HepG2 (cell line): ENCODE measurements at regions not wholly inside any gene's neighbourhood (a gene's known extent, or its start where the extent isn't known, plus 50 kb on each side); places are given as distances from the start of the nearest gene placed in this dataset.

ENCODE experiments used
- ATAC-seq: fragments of 200-7000 bp; cut with Tn5 transposase; 3 replicates; pipeline ENCODE4 v1.9.1; 2020; ENCODE audit warnings: mild to moderate bottlenecking, moderate library complexity
- BruUV-seq: library from RNA; stranded (reverse); fragments of 400-500 nt; replicated peaks from 2 replicates; lab custom pipeline; 2021; lab: Mats Ljungman, UMichigan
- CTCF ChIA-PET: fragments of 300-600 bp; formaldehyde crosslinking; extraction: SDS; loops from one replicate; lab custom pipeline; 2021; ENCODE audit warnings: low total read pairs, inconsistent platforms, low intra/inter-chr PET ratio; lab: Yijun Ruan, JAX
- POLR2A ChIA-PET: fragments of 350-600 bp; sonication (Branson Sonifier 250); formaldehyde crosslinking; loops from one replicate; lab custom pipeline; 2020; ENCODE audit warnings: antibody characterized with exemption, inconsistent platforms; lab: Yijun Ruan, JAX
- DNase-seq: peaks from one replicate; pipeline ENCODE4 v3.0.0-alpha.2; 2015; ENCODE audit warnings: low spot score
- FAIRE-seq: peaks from 3 replicates; lab custom pipeline; 2011; peaks lifted over from hg19 to GRCh38; lab: Jason Lieb, UNC
- H2AFZ ChIP-seq: one replicate; pipeline ENCODE4 v1.6.1; 2011; ENCODE audit warnings: low read length, inconsistent platforms
- H3K27ac ChIP-seq: fragments of 300-600 bp; 3 replicates; pipeline ENCODE4 v1.8.0; 2011; ENCODE audit warnings: mixed run types, mild to moderate bottlenecking, mixed read lengths, low read length, inconsistent platforms; ENCODE audit not compliant: insufficient read depth; ENCODE audit errors: extremely low read length
- H3K27me3 ChIP-seq, 2 experiments: fragments of 200-600 bp in 1 of 2; 2 replicates in 1 of 2; 3 replicates in 1 of 2; pipeline versions ENCODE4 v1.6.0 to v1.8.0; 2011; ENCODE audit warnings: low read length in 2 of 2, mild to moderate bottlenecking in 2 of 2, moderate library complexity in 2 of 2, inconsistent platforms in 1 of 2; ENCODE audit not compliant: insufficient read depth in 2 of 2, control insufficient read depth in 1 of 2
- H3K36me3 ChIP-seq, 2 experiments: fragments of 200-600 bp in 1 of 2; replicated peaks in 1 of 2; 2 replicates in 1 of 2; 3 replicates in 1 of 2; pipeline versions ENCODE4 v1.5.1 to v1.8.0; 2011; ENCODE audit warnings: low read length in 2 of 2, inconsistent platforms in 1 of 2; ENCODE audit not compliant: insufficient read depth in 2 of 2, control insufficient read depth in 1 of 2
- H3K4me1 ChIP-seq: 2 replicates; pipeline ENCODE4 v1.5.1; 2012; ENCODE audit warnings: low read length, inconsistent platforms; ENCODE audit not compliant: insufficient read depth
- H3K4me2 ChIP-seq: 2 replicates; pipeline ENCODE4 v1.6.0; 2011; ENCODE audit warnings: low read depth, low read length, inconsistent platforms
- H3K4me3 ChIP-seq, 3 experiments: fragments of 200-600 bp in 1 of 3; sonication (generic), shearing (Covaris generic) in 1 of 3; replicated peaks in 1 of 3; 2 replicates each; pipeline ENCODE4 v1.5.1; 2011 to 2016; ENCODE audit warnings: low read length in 3 of 3, inconsistent platforms in 2 of 3, low read depth in 2 of 3, mild to moderate bottlenecking in 2 of 3, control low read depth in 1 of 3, mixed read lengths in 1 of 3; ENCODE audit not compliant: insufficient read depth in 1 of 3
- H3K79me2 ChIP-seq: one replicate; pipeline ENCODE4 v1.6.1; 2011; ENCODE audit warnings: low read length, inconsistent platforms; ENCODE audit not compliant: insufficient read depth
- H3K9ac ChIP-seq: 2 replicates; pipeline ENCODE4 v1.6.0; 2011; ENCODE audit warnings: mild to moderate bottlenecking, low read depth, low read length, inconsistent platforms; ENCODE audit not compliant: insufficient read depth
- H3K9me3 ChIP-seq: 2 replicates; pipeline ENCODE4 v1.5.1; 2012; ENCODE audit warnings: mild to moderate bottlenecking, low read length
- H4K20me1 ChIP-seq: 2 replicates; pipeline ENCODE4 v1.6.0; 2011; ENCODE audit warnings: inconsistent platforms, mild to moderate bottlenecking, low read length, moderate library complexity; ENCODE audit not compliant: insufficient read depth
- BATF2 ChIP-seq: sonication (generic); formaldehyde crosslinking; IDR thresholded peaks from 2 replicates; pipeline ENCODE4 v1.8.0; 2022; ENCODE audit warnings: mild to moderate bottlenecking, missing genetic modification reagents, moderate library complexity
- CTCF ChIP-seq: sonication (generic); formaldehyde crosslinking; IDR thresholded peaks from 2 replicates; pipeline ENCODE4 v1.5.0; 2020; ENCODE audit warnings: mild to moderate bottlenecking, missing genetic modification reagents, moderate library complexity
- ESRRA ChIP-seq: sonication (generic); formaldehyde crosslinking; IDR thresholded peaks from 2 replicates; pipeline ENCODE4 v1.5.1; 2020; ENCODE audit warnings: mild to moderate bottlenecking, low read depth, missing genetic modification reagents
- SMAD9 ChIP-seq: sonication (generic); formaldehyde crosslinking; IDR thresholded peaks from 2 replicates; pipeline ENCODE4 v1.5.1; 2020; ENCODE audit warnings: mild to moderate bottlenecking, missing genetic modification reagents
- STAG1 ChIP-seq: sonication (generic); formaldehyde crosslinking; IDR thresholded peaks from 2 replicates; pipeline ENCODE4 v1.4.0; 2020; ENCODE audit warnings: missing genetic modification reagents
- ZNF205 ChIP-seq: IDR thresholded peaks from 2 replicates; pipeline ENCODE4 v1.6.1; 2018; ENCODE audit warnings: missing biosample characterization, missing genetic modification reagents
- ZNF614 ChIP-seq: IDR thresholded peaks from 2 replicates; pipeline ENCODE4 v1.6.1; 2018; ENCODE audit warnings: missing biosample characterization, missing genetic modification reagents, inconsistent platforms, borderline replicate concordance
- ZNF724P ChIP-seq: sonication (generic); formaldehyde crosslinking; IDR thresholded peaks from 2 replicates; pipeline ENCODE4 v1.8.0; 2022; ENCODE audit warnings: missing genetic modification reagents, borderline replicate concordance
- WGBS: methylation state at CpG from one replicate; pipeline ENCODE4 v1.1.6; 2017; ENCODE audit warnings: low lambda C conversion rate; 5-methylcytosine and 5-hydroxymethylcytosine counted together
- in situ Hi-C: cut with HindIII; loops from 2 replicates; pipeline ENCODE4 v1.10.0; 2017; ENCODE audit warnings: low pct_unique_long_range_greater_than_20kb; ENCODE audit not compliant: extremely low pct_ligation_motif_present
- intact Hi-C: fragments of 100-400 bp; cut with micrococcal nuclease; formaldehyde crosslinking; loops from one replicate; pipeline ENCODE4 v1.10.0; 2022; ENCODE audit not compliant: unreplicated experiment

- no peak for FAIRE-seq
- CTCF ChIA-PET, result interaction anchor here (2.0 kb wide), 1 partner anchor 86 kb away, joined by 9 read pairs; no protein-coding TSS in a partner anchor
These were observed 196.9 kb upstream of the ANK2 start for GRCh38 chr4:112852601-112853000.

GRCh38 chr4:112853662-112854256 lies 195.7 kb upstream of the ANK2 start:
- FAIRE-seq, result peak; percentile 39
- POLR2A ChIA-PET, result no interaction called here

More at GRCh38 chr4:112852601-112853000, 196.9 kb upstream of the ANK2 start:
- H3K4me1 ChIP-seq, result no peaks in the 10 kb centered on the region
- H3K9me3 ChIP-seq, result no peaks in the 10 kb centered on the region
- no TSS peak for BruUV-seq
- WGBS, result 5% methylated on average over 4 of the region's 4 CpGs
- in situ Hi-C loops, result no loop called here
- no peaks in the 10 kb centered on the region for H3K36me3 ChIP-seq
- no peak overlapping the region for H3K27ac ChIP-seq
- no peak overlapping the region for H3K4me3 ChIP-seq
- intact Hi-C loops, result no loop called here
- no peaks in the 10 kb centered on the region for H4K20me1 ChIP-seq
- TF ChIP-seq ZNF205 (no peak), BATF2 (CRISPR knock-in tag) (no peak), SMAD9 (no peak), ZNF724P (CRISPR knock-in tag) (no peak)
- no peaks in the 10 kb centered on the region for H3K79me2 ChIP-seq
- no peak for ATAC-seq
- no peak overlapping the region for H3K4me2 ChIP-seq
- H2AFZ ChIP-seq, result no peak overlapping the region
- H3K27me3 ChIP-seq, result no peaks in the 10 kb centered on the region; a peak in 2 of 5 replicates
- no peak overlapping the region for H3K9ac ChIP-seq
- DNase-seq, result no peak
- POLR2A ChIA-PET, result no interaction called here

More at GRCh38 chr4:112853662-112854256, 195.7 kb upstream of the ANK2 start:
- no peaks in the 10 kb centered on the region for H3K9me3 ChIP-seq
- ATAC-seq, result no peak
- H3K36me3 ChIP-seq, result no peaks in the 10 kb centered on the region
- 24% methylated on average over 3 of the region's 3 CpGs for WGBS
- H2AFZ ChIP-seq, result no peak overlapping the region
- no peaks in the 10 kb centered on the region; a peak in 2 of 5 replicates for H3K27me3 ChIP-seq
- no peak overlapping the region for H3K4me3 ChIP-seq
- no peak for TF ChIP-seq ESRRA (CRISPR knock-in tag)
- no peak for TF ChIP-seq ZNF614
- 0 out of 2 replicates have a peak, but pooled peaks have one; percentile 15 for TF ChIP-seq CTCF (CRISPR knock-in tag)
- TF ChIP-seq STAG1, result peak; percentile 31
- H3K4me1 ChIP-seq, result no peaks in the 10 kb centered on the region
- in situ Hi-C loops (no loop called here), intact Hi-C loops (loop anchor here (1.0 kb wide), 2 partner anchors 85 to 241 kb away; no protein-coding TSS in a partner anchor)
- H3K27ac ChIP-seq, result no peak overlapping the region
- DNase-seq, result no peak
- no peaks in the 10 kb centered on the region for H4K20me1 ChIP-seq
- BruUV-seq, result no TSS peak
- no peak overlapping the region for H3K4me2 ChIP-seq
- H3K9ac ChIP-seq, result no peak overlapping the region
- H3K79me2 ChIP-seq, result no peaks in the 10 kb centered on the region
- CTCF ChIA-PET, result interaction anchor here (2.0 kb wide), 1 partner anchor 85 kb away, joined by 9 read pairs; no protein-coding TSS in a partner anchor
